ENCODE measurements at regions not wholly inside any gene's neighbourhood (a gene's known extent, or its start where the extent isn't known, plus 50 kb on each side); places are given as distances from the start of the nearest gene placed in this dataset.

- no peak overlapping the region for H3K4me3 Mint-ChIP-seq
- H3K36me3 Mint-ChIP-seq (ENCODE audit: low read depth), result no peaks in the 10 kb centered on the region
- no peaks in the 10 kb centered on the region for H3K4me1 Mint-ChIP-seq
- no peak overlapping the region for H3K27ac Mint-ChIP-seq
- DNase-seq, result no peak
- H3K27me3 Mint-ChIP-seq (ENCODE audit: low read depth, poor library complexity), result peaks cover 5% of the 10 kb centered on the region
- no peak for TF ChIP-seq CTCF (IDR thresholded peaks at IDR 0.05)
- H3K9me3 Mint-ChIP-seq, result no peaks in the 10 kb centered on the region
Measured at GRCh38 chr13:21825801-21826200, 154.9 kb downstream of the FGF9 start.

GRCh38 chr13:21826214-21827015, 155.5 kb downstream of the FGF9 start:
- H3K27ac Mint-ChIP-seq, result no peak overlapping the region
- H3K27me3 Mint-ChIP-seq (ENCODE audit: low read depth, poor library complexity), result peaks cover under 1% of the 10 kb centered on the region
- no peaks in the 10 kb centered on the region for H3K9me3 Mint-ChIP-seq
- no peaks in the 10 kb centered on the region for H3K36me3 Mint-ChIP-seq (ENCODE audit: low read depth)
- no peak for TF ChIP-seq CTCF (IDR thresholded peaks at IDR 0.05)
- no peak overlapping the region for H3K4me3 Mint-ChIP-seq
- H3K4me1 Mint-ChIP-seq, result no peaks in the 10 kb centered on the region
- no peak for DNase-seq

DNA sequence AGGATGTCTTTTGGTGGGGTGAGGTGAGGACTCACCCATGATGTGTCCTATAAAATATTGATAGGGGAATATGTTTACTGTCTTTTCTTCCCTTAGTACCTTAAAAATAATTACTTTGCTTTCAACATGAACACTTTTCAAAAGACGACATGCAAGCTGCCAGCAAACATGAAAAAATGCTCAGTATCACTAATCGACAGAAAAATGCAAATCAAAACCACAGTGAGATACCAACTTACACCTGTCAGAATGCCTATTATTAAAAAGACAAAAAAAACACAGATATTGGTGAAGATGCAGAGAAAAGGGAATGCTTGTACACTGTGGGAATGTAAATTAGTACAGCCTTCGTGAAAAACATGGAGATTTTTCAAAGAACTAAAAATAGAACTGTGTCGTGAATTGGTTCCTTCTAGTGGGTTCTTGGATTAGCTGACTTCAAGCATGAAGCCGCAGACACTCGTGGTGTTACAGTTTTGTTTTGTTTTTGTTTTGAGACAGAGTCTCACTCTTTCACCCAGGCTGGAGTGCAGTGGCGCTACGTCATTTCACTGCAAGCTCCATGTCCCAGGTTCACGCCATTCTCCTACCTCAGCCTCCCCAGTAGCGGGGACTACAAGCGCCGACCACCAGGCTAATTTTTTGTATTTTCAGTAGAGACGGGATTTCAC, 160.9 kb downstream of the FGF9 start:
- peaks cover 11% of the 10 kb centered on the region for H3K4me1 Mint-ChIP-seq

GRCh38 chr13:21833921-21834320, 163.0 kb downstream of the FGF9 start:
- H3K27me3 Mint-ChIP-seq (ENCODE audit: low read depth, poor library complexity), result peaks cover 3% of the 10 kb centered on the region
- H3K27ac Mint-ChIP-seq, result no peak overlapping the region
- TF ChIP-seq CTCF (IDR thresholded peaks at IDR 0.05), result no peak
- peaks cover 18% of the 10 kb centered on the region for H3K9me3 Mint-ChIP-seq
- no peak for DNase-seq
- H3K36me3 Mint-ChIP-seq (ENCODE audit: low read depth), result no peaks in the 10 kb centered on the region
- peaks cover 18% of the 10 kb centered on the region for H3K4me1 Mint-ChIP-seq
- H3K4me3 Mint-ChIP-seq, result no peak overlapping the region

More for the DNA sequence above, 160.9 kb downstream of the FGF9 start:
- Mint-ChIP-seq H3K4me3 (no peak overlapping the region), H3K27ac (no peak overlapping the region), H3K9me3 (peaks cover 15% of the 10 kb centered on the region), H3K27me3 (ENCODE audit: low read depth, poor library complexity) (peaks cover 3% of the 10 kb centered on the region), H3K36me3 (ENCODE audit: low read depth) (no peaks in the 10 kb centered on the region)
- no peak for DNase-seq
- no peak for TF ChIP-seq CTCF (IDR thresholded peaks at IDR 0.05)

- Mint-ChIP-seq H3K4me1 (peaks cover 18% of the 10 kb centered on the region), H3K9me3 (peaks cover 18% of the 10 kb centered on the region), H3K4me3 (no peak overlapping the region), H3K27ac (no peak overlapping the region), H3K36me3 (ENCODE audit: low read depth) (no peaks in the 10 kb centered on the region), H3K27me3 (ENCODE audit: low read depth, poor library complexity) (peaks cover 3% of the 10 kb centered on the region)
- no peak for TF ChIP-seq CTCF (IDR thresholded peaks at IDR 0.05)
- no peak for DNase-seq
Measured at GRCh38 chr13:21834521-21834920, 163.6 kb downstream of the FGF9 start.
